ENCODE measurements at regions not wholly inside any gene's neighbourhood (a gene's known extent, or its start where the extent isn't known, plus 50 kb on each side); places are given as distances from the start of the nearest gene placed in this dataset.

- Histone ChIP-seq H3K4me3 (no peak overlapping the region), H3K27me3 (peaks cover 0 to 14% (median 0%) of the 10 kb centered on the region in 9 donors), H3K4me1 (no peaks in the 10 kb centered on the region), H3K36me3 (no peaks in the 10 kb centered on the region), H3K27ac (no peak overlapping the region), H3K9me3 (peaks cover 0 to 7% (median 0%) of the 10 kb centered on the region in 12 donors)
- no peak for ATAC-seq
- intact Hi-C loops (cut with DNase I), result no loop called here
- 76 to 83% (median 77%) methylated on average over 6 of the region's 6 CpGs for WGBS, 4 donors
- TF ChIP-seq POLR2A (IDR thresholded peaks at IDR 0.05), result no peak
- no peak for TF ChIP-seq CTCF (IDR thresholded peaks at IDR 0.05)
- DNase-seq, result no peak
These were observed 50.2 kb upstream of the BCL11A start for GRCh38 chr2:60603533-60604190.

- no peak for DNase-seq
- no peaks in the 10 kb centered on the region for H3K36me3 ChIP-seq
- no peak for ATAC-seq
- TF ChIP-seq CTCF (IDR thresholded peaks at IDR 0.05), result no peak
- TF ChIP-seq POLR2A (IDR thresholded peaks at IDR 0.05), result no peak
- H3K27me3 ChIP-seq, result peaks cover 0 to 15% (median 0%) of the 10 kb centered on the region in 9 donors
- WGBS, 4 donors, result 84 to 100% (median 88%) methylated on average over 2 of the region's 2 CpGs
- H3K27ac ChIP-seq, result no peak overlapping the region
- H3K9me3 ChIP-seq, result peaks cover 0 to 7% (median 0%) of the 10 kb centered on the region in 12 donors
- no peak overlapping the region for H3K4me3 ChIP-seq
- H3K4me1 ChIP-seq, result no peaks in the 10 kb centered on the region
- intact Hi-C loops (cut with DNase I), result no loop called here
These were observed 51.1 kb upstream of the BCL11A start for GRCh38 chr2:60604486-60605064.

GRCh38 chr2:60605866-60606265 is 52.4 kb upstream of the BCL11A start:
- intact Hi-C loops (cut with DNase I), result no loop called here
- peaks cover 0 to 25% (median 0%) of the 10 kb centered on the region in 9 donors for H3K27me3 ChIP-seq

More at GRCh38 chr2:60605866-60606265, 52.4 kb upstream of the BCL11A start:
- no peak overlapping the region for H3K27ac ChIP-seq
- DNase-seq (no peak), ATAC-seq (no peak)
- no peak overlapping the region for H3K4me3 ChIP-seq
- H3K4me1 ChIP-seq, result no peaks in the 10 kb centered on the region
- 91 to 95% (median 93%) methylated on average over 4 of the region's 4 CpGs for WGBS, 4 donors
- H3K36me3 ChIP-seq, result no peaks in the 10 kb centered on the region
- H3K9me3 ChIP-seq, result peaks cover 0 to 4% (median 0%) of the 10 kb centered on the region in 12 donors
- TF ChIP-seq POLR2A (IDR thresholded peaks at IDR 0.05), result no peak
- TF ChIP-seq CTCF (IDR thresholded peaks at IDR 0.05), result no peak
